Keratinocyte (primary cell): ENCODE measurements at regions not wholly inside any gene's neighbourhood (a gene's known extent, or its start where the extent isn't known, plus 50 kb on each side); places are given as distances from the start of the nearest gene placed in this dataset.

Experiments used
- EZH2 ChIP-seq: IDR thresholded peaks from one replicate; pipeline ENCODE4 v1.6.1; 2012; ENCODE audit warnings: inconsistent platforms, mild to moderate bottlenecking, low read length, moderate library complexity
- TF ChIP-seq, protein P1 (sequence below), 3 experiments: IDR thresholded peaks in 1 of 3; conservative IDR thresholded peaks in 1 of 3; optimal IDR thresholded peaks in 1 of 3; 2 replicates in 2 of 3; 3 replicates in 1 of 3; pipeline versions ENCODE3 to v1.5.1; 2011; ENCODE audit warnings: low read length in 3 of 3, mild to moderate bottlenecking in 3 of 3, moderate library complexity in 2 of 3, control low read depth in 1 of 3, inconsistent platforms in 1 of 3; ENCODE audit not compliant: insufficient read depth in 2 of 3; ENCODE audit errors: extremely low read depth in 1 of 3

DNA sequence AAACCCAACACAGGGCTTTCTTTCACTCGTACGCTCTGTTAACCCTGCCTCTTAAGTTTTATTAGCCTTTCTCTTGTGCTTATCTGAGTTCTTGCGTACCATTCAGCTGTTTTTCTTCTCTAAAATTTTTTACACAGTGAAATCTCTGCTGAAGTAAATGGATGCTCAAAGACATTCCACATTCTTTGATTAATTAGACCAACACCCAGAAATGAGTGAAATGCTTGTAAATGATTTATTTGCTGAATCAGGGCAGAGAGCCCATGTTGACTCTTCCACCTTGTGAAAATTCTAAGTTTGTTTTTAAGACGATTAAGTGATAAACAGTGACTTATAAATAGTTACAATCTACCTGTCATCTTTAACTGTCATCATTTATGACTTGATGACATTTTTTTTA is 156.7 kb downstream of the ACTL8 start:
- TF ChIP-seq, protein P1, sequence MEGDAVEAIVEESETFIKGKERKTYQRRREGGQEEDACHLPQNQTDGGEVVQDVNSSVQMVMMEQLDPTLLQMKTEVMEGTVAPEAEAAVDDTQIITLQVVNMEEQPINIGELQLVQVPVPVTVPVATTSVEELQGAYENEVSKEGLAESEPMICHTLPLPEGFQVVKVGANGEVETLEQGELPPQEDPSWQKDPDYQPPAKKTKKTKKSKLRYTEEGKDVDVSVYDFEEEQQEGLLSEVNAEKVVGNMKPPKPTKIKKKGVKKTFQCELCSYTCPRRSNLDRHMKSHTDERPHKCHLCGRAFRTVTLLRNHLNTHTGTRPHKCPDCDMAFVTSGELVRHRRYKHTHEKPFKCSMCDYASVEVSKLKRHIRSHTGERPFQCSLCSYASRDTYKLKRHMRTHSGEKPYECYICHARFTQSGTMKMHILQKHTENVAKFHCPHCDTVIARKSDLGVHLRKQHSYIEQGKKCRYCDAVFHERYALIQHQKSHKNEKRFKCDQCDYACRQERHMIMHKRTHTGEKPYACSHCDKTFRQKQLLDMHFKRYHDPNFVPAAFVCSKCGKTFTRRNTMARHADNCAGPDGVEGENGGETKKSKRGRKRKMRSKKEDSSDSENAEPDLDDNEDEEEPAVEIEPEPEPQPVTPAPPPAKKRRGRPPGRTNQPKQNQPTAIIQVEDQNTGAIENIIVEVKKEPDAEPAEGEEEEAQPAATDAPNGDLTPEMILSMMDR (optimal IDR thresholded peaks at IDR 0.05 in 1 of 3, IDR thresholded peaks at IDR 0.05 in 1 of 3, conservative IDR thresholded peaks at IDR 0.05 in 1 of 3; ENCODE audit: extremely low read depth in 1 of 3, insufficient read depth in 2 of 3, low read length in 3 of 3): no peak
- TF ChIP-seq EZH2: no peak
